ENCODE measurements at regions not wholly inside any gene's neighbourhood (a gene's known extent, or its start where the extent isn't known, plus 50 kb on each side); places are given as distances from the start of the nearest gene placed in this dataset.

DNA sequence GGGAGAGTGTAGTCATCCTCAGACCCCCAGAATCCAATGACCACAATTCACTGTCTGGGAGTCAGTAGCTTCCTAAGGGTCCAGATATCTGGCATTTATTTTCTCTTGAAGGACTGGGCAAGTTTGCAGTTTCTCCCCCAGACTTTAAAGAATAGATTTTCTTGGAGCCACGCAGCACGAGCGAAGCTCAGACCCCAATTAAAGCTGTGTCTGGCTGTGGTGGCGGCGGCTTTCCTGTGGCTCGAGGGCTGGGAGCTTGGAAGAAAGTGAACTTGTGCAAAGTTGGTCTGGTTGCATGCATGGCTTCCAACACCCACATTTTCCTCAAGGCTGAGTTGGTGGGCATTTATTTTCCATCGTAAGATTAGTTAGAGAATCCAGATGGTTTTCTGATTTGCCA lies 105.0 kb downstream of the ACKR3 start:
- DNase-seq, result no peak

DNA sequence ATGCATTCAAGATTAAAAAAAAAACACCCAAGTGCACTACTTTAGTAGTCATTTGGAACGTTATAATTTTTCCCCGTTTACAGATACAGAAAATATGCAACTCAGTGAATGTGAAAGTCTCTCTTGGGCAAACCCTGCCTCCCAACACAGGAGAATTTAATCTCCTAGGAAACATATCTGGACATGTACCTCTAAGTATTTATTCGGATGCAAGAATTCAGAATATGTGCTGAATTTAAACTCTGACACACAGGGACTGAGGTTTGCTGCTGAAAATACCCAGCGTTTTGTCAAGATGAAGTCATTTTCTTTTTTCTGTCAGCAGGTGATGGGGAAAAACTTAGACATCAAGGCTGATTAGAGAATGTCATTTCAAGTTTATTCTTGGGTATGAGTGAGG lies 105.4 kb downstream of the ACKR3 start:
- DNase-seq, result no peak

DNA sequence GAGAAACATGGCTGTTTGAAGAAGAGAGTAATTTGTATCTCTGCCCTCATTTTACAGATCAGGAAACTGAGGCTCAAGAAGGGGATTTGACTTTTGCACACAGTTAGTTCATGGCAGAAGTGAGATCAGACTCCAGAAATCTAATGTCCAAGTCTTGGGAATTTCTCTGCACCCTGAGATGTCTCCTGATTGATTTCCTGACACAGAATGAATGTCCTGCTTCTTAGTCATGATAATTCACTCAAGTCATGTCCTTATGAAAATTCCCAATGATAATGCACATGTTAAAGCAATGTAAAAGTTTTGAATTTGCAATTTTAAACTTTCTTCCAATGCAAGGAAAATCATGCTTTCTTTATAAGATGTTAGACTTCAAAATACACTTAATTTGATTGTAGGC lies 105.9 kb downstream of the ACKR3 start:
- DNase-seq, result no peak

DNA sequence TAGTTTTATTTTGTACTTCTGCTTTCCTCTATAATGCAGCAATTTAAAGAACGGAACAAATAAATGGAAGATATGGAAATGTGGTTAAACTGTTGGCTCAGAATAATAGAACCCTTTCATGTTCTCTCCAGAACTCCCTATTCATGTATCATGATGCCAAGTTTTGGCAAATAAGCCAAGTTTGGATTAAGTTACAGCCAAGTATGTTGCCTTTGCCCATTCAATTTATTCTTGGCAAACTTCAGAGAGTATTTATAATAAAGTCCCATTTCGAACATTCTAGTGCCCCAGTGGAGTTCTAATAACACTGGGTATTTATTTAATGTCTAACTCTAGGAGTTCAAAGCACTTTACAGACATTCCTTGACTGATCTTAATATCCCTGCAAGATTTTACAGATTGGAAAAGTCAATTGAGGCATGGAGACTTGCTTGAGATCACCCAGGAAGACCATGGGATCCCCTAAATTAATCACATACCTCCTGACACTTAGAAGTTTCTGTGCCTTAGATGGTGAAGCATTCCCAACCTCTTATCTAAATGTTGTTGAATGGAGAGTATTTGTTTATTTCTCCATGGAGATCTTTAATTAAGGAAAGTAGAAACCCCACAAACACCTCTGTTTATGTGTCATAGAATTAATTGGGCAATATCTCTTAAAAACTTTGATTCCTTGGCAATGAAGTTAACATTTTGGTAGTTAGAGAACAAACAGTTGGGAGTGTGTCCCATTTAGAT lies 106.7 kb downstream of the ACKR3 start:
- DNase-seq, result peak; percentile 16

DNA sequence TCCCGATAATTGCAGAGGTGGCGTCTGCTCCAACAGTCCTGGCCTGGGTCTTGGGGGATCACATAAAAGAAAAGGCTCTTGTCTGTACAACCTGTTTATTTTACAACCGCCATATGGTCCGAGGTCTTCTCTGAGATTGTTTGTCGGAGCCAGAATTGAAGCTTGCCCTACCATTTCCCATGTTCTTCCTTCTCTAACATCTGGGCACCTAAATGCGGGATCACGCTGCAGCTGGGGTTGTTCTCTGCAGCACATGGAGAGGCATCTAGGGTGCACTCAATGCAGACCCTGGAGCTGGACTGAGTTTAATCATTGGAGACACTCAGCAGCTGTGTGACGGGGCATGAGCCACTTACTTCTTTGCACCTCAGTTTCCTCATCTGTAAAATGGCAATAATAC lies 107.7 kb downstream of the ACKR3 start:
- DNase-seq, result peak; percentile 91

DNA sequence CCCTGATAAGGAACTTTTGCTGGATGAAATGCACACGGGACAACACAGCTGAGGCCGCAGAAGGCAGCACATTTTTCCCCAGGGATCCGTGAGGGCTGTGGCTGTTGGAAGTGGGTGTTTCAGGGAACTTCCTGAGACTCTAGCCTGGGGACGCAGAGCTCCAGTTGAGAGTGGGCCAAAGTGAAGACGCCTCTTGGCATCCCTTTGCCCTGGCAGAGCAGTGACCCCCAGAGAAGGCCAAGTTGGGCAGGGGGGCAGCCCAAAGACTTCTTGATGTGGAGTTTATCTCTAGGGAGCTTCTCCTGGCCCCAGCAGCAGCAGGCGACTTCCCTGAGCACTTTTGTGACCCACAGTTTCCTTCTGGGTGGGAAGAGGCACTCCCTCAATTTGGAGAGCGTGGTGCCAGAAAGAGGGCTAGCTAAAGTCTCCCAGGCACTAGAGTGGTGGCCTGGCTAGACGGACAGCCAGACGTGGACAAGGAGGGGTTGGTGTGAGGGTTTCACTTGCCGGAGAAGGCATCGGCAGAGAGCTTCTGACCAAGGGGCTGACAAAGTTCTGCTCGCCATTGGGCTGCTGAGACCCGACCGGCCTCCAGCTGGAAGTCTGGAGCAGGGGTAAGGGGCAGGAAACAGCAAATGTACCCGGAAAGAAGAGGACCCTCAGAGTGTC lies 108.8 kb downstream of the ACKR3 start:
- DNase-seq, result no peak

DNA sequence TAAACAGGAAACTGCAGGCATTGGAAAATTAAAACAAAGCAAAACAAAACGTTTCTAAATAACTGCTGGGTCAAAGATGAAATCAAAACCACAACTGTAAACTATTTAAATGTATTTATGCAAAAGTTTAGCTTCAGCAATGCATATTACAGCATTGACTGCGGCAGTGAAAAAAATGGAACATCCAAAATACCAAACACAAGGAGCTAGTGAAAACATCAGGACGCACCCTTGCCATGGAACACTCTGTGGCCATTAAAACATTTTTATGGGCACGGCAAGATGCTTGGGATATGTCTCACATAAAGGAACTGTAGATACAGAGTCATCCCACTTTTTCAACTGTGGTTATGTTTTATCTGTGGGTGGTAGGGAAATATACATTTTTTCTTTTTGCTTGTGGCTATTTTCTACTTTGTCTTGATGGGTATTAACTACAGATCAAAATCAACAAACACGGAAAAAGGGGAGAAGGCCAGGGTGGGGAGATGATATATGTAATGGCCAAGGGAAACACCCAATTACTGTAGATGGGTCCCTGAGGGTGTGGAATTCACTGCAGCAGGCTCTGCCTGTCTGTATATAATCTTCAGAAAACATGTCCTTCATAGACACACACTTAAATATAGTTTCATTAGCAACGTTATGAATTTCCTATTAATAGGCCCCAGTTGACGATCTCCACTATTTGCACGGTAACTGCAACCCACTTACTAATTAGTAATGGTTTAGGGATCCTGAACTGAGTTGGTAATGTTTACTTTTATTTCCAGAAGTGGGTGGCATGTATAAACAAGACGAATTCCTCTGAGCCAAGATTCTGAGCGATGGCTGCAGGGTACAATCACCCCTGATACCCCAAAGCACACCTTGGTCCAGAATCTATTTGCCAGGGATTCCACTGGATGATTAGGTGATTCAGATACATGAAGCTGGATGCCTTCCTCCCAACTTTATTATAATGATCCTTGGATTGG lies 110.5 kb downstream of the ACKR3 start:
- no peak for DNase-seq

DNA sequence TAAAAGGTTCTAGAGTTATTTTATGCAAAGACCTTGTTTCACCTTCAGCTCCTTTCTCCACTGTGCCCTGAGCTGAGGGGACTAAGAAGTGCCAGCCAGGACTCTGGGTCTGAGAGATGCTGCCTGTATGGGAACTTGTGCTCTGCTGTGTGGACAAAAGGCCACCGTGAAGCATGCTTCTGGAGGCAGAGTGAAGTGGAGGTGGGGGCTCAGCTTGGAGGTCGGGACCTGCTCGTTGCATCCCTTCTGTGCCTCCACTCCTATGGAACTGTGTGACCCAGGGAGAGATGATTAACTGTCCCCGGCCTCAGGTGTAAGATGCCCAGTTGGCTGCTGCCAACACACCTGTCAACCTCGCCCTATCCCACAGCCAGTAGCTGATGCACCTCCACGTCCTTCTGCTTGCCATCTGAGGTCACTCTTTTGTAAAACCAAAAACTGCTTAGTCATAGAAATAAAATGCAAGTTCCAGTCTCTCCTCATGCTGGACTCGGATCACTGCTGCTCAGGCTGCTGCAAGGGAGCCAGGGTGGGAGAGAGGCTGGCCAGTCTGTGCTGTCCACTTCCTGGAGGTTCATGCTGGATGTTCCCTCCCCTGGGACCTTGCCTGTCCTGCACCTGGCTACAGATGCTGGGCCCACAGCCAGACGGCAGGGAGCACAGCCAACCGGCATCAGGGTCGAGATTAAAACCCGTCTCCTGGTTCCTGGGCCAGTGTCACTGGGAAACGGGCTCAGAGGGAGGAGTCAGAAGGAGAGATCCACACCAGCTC lies 113.2 kb downstream of the ACKR3 start:
- DNase-seq, result no peak

DNA sequence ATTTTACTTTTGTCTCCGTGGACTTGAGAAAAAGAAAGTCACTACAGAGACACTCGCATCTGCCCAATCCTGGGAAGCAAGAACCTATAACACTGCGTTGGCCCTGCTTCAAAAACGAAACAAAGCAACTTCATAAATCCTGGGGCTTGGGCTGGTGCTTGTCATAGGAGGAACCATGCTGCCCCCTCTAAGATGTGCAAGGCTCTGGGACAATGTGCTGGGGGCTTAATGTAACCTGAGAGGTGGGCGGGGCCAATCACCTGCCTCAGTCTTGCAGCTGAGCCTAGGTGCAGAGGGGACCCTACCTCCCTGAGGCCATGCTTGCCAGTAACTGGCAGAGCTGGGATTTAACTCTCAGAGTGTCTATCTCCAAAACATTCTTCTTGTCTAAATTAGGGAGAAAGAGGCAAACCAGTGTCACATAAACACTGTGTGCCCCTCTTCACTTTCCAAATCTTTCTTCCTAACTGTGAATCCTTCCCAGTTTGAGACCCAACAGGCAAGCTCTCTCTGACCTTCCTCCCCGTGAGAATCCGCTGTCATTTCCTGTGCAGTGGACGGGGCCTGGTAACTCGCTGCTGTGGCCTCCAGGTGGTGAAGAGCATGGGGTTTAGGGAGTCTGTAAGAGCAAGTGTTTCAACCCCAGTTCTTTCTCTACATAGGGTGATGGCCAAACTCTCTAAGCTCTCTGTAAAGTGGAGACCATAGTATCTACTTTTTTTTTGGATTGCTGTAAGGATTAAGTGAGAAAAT lies 115.1 kb downstream of the ACKR3 start:
- DNase-seq, result no peak

DNA sequence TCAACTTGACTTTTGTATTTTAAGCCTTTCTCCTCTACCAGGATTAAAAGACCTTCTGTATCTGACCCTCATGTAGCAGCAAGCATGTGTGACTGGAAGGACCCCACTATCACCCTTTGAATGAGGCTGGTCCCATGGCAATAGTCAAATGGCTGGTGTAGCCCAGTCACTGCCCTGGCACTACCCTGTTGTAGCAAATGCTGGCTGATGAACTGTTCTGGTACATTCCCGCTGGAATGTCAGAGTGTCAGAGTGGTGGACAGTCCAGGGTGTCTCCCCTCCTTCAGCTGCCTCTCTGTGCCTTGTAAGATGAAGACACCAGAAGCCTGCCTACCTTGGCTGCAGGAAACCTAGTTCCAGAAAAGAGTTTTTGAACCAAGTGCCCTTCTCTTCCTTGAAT lies 115.7 kb downstream of the ACKR3 start:
- DNase-seq, result no peak

DNA sequence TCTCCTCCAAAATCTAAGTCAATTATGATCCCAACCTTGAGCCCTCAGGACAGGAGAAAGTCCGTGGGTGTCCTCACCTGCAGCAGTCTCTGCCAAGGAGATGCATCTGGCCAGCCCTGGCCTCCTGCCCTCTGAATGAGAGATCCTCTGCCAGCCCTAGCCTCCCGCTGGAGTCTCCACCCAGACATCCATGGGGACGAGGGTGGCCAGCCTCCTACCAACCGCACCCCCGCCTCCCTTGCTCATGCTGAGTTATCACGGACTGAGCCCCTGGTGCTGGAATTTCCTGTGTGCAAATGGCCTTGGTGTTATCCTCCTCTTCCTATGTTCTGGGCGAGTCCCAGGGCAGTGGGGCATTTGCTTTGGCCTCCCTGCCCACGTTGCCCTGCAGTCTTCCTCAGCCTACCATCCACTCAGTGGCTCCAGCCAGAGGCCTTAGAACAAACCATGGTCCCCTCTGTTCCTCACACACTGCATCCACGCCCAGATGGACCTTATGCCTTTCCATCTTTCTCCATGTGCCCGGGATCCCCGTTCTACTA lies 116.4 kb downstream of the ACKR3 start:
- no peak for DNase-seq

DNA sequence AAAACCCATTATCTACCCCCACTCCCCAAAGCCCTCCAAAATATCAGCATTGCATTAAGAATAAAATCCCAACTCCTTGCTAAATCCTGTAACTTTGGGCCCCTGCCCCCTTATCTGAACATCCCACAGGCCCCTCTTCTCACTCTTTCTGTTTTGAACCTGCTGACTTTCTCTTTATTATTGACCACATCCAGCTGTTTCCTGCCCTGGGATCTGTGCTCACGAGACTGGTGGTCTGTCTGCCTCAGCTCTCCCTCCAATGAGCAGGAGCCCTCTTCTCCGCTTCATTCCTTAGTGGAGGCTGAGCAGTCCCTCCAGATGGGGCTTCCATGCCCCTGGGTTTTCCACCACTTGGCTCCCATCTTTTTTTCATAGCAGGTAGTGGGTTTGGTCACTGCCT lies 116.9 kb downstream of the ACKR3 start:
- DNase-seq, result no peak

DNA sequence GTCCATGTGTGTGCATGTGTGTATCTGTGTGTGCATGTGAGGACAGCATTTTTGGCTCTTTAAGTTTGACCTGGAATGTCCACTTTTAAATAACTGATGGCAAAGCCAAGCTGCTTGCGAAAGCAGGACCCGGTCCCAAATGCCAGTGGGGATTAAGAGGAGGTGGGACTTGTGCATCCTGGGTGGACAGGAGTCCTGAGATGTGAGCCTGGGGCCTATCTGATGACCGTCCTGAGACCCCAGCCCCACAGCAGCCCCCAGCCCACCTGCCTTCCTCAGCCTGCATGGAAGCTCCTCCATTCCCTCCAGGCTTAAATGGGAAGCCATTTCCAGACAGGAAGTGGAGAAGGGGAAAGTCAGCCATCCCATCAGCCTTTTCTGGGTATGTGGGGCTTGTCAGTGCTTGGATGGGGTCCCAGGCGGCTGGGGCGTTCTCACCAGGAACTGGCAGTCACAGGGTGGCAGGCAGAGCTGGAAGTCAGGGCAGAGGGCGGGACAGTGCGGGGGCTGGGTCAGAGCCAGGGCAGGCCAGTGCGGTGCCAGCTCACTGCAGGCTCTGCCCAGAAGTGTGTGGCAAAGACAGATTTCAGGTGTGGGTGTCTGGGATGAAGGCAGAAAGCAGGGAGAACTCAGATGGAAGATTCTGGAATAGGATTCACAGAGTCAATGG lies 117.8 kb downstream of the ACKR3 start:
- no peak for DNase-seq

DNA sequence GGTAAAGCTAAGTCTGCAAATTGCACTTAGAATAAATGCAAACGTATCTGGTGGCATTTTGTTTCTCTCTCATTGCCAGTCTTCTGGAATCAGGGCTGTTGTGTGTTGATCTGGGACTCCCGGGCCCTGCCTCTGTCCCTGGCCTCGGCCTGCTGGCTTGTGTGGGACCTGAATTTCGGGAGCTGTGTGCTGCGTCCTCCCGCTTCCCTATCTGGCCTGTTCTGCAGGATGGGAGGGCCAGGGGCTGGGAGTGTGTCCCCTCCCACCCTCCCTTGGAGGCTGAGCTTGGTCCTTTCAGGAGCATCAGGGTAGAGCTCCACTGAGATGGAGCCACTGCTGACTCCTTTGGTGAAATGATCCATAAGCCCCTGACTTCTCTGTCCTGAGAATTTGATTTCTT lies 118.5 kb downstream of the ACKR3 start:
- DNase-seq, result no peak

DNA sequence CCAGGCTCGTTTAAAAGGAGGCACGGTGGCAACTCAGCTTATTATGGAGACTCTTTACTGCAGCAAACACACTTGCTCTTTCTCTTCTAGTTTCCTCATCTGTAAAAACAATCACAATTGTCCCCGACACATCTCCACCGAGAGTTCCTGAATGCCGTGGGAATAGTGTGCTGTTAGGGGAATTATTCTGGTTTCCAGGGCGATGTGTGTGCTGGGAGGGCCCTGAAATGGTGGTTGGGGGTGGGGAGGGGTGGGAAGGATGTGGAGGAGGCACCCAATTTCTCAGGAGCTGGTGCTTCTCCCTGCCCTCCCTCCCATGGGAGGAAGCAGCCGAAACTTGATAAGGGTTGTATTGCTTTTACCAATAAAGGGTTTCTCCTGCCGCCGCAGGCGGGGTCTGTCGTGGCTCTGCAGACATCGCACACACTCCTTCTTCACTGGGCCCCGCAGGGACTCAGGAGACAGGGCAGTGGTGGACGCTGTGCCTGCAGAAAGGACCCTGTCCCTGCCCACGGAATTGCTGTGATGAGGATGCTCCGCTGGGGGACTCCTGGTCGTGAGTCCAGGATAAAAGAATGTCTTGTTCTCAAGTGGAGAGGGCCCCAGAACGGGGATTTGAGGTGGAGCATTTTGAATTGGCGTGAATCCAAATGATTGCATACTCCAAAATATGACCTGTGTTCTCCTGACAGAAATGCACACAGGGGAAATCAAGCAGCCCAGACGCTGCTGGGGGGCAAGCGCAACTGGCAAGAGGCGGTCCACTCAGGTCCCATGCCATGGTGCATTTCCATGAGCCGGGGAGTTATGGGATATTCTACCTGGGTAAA lies 119.2 kb downstream of the ACKR3 start:
- DNase-seq, result no peak

DNA sequence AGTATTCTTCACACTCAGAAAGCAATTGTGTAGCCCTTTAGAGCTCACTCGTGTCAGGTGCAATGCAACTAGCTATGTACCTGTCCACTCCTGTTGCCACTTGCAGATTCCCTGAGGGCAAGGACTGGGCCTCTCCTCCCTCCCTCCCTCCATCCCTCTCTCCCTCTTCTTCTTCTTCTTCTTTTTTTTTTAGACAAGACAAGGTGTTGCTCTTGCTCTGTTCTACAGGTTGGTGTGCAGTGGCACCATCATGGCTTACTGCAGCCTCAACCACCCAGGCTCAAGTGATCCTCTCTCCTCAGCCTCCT lies 119.7 kb downstream of the ACKR3 start:
- no peak for DNase-seq

DNA sequence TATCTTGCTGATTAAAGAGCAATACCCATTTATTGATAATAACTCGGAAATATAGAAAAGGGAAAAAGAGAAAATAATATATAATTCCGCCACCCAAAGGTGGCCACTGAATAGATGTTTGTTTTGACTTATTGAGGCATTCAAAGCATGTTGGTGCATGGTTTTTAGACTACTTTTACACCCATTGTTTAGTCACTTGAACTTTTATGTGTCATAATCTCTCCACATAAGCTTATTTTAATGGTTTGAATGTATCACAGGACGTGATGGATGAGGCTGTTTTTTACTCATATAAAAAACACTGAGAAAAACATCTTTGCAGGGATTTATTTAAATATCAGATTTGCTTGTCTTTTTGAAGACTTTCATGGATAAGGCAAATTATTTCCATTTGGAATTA lies 120.4 kb downstream of the ACKR3 start:
- no peak for DNase-seq

DNA sequence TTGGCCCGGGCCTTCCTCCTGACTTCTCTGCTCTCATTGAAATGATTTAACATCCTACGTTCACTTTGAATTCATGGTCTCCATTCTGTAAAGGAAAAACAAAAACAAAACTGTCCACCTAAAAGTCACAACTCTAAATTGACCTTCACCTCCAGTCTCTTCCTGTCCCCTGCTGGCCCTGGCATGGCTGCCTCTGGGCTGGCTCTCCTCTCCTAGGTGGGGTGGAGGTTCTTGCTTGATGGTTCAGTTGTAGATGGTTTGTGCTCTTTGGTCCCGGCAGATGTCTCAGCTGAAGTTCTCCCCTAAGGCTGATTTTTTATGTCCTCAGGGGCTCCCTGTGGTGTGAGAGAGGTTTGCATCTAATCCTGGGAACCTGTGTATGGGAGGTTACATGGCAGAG lies 121.1 kb downstream of the ACKR3 start:
- DNase-seq, result no peak

DNA sequence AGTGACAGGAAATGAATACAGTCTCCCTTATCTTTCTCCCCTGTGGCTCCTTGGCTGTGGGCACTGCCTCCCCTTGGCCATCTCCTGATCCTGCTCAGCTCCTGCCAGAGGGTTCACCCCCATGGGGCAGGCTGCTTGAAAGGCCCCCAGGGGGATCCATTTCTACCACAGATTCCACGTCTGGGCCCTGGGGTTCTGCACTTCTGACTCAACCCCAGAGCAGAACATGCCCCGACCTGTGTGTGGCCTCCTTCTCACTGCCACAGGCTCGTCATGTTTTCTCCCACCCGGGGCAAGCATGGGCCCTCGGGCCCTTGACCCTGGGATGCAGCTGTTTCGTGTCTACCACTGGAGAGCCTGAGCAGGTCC lies 122.2 kb downstream of the ACKR3 start:
- DNase-seq, result no peak

DNA sequence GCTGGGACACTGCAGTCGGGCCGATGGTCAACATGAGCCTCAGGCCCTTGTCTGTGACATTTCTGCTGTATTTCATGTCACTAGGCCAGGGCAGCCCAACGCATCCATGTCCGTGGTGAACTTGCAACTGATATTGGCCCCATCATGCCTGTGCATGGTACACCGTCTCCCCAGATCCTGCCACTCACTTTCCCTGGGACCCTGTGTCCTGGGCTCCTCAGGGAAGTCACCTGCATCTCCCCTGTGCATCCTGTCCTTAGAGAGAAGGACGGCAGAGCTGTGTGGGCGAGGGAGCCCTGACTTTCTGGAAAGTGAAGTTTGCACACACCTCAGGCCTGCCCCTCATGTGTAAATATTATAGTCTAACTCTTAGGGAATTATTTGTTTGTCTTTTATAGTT lies 123.3 kb downstream of the ACKR3 start:
- no peak for DNase-seq

DNA sequence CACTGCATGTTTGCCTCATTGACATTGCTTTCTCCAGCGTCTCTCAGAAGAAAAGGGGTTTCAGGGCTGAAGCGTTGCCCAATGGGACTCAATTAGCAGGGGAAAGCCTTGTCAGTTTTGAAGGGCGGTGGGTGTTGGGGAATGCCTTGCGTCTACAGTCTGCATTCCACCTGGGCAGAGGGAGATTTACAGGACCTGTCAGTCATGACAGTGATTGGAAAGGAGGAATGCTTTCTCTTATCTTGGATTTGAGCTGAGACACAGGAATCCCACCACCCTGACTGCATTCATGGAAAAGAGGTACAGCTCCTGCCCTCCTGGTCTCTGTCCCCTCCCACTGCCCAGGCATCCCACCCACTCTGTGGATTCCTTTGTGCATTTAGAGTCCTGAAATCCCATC lies 123.9 kb downstream of the ACKR3 start:
- no peak for DNase-seq
